ENCODE measurements at regions not wholly inside any gene's neighbourhood (a gene's known extent, or its start where the extent isn't known, plus 50 kb on each side); places are given as distances from the start of the nearest gene placed in this dataset.

DNA sequence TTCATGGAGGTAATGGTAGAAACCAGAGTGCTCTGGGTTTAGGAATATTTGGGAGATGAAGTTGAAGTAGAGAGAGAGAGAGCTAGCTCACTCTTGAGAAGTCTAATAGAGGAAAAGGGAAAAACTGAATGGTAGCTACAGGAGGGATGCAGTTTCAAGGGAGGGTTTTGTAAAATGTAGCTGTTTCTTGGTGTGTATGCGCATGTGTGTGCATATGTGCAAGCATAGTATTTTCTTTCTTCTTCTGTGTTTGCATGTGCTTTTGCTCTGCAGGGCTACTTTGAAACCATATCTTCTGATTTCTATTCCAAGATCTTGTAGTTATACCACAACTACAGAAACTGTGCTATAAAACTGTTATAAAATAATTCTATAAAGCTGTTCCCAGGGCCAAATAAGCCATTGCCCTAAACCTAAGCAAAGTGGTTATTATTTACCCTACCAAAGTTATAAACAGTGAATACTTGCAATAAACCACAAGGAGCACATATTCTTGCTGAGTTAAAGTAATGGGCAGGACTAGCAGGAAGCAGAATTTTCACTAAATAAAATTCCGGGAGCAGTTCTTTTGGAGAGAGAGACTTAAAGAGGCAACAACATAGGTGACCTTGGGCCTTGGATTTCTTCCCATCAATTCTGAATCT lies 145.3 kb upstream of the ZNF521 start:
- TF ChIP-seq, protein P1, sequence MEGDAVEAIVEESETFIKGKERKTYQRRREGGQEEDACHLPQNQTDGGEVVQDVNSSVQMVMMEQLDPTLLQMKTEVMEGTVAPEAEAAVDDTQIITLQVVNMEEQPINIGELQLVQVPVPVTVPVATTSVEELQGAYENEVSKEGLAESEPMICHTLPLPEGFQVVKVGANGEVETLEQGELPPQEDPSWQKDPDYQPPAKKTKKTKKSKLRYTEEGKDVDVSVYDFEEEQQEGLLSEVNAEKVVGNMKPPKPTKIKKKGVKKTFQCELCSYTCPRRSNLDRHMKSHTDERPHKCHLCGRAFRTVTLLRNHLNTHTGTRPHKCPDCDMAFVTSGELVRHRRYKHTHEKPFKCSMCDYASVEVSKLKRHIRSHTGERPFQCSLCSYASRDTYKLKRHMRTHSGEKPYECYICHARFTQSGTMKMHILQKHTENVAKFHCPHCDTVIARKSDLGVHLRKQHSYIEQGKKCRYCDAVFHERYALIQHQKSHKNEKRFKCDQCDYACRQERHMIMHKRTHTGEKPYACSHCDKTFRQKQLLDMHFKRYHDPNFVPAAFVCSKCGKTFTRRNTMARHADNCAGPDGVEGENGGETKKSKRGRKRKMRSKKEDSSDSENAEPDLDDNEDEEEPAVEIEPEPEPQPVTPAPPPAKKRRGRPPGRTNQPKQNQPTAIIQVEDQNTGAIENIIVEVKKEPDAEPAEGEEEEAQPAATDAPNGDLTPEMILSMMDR (IDR thresholded peaks at IDR 0.05; ENCODE audit: borderline replicate concordance, extremely low read depth, low read length, poor library complexity, severe bottlenecking): no peak
- TF ChIP-seq EZH2 (IDR thresholded peaks at IDR 0.05; ENCODE audit: borderline replicate concordance, low read depth, low read length, severe bottlenecking): no peak
- no peak overlapping the region for H3K4me3 ChIP-seq (ENCODE audit: low read depth in 1 of 2, low read length in 2 of 2)
- no peaks in the 10 kb centered on the region for H4K20me1 ChIP-seq (ENCODE audit: insufficient read depth, low read length)
- H3K27me3 ChIP-seq (ENCODE audit: insufficient read depth, low read length, poor library complexity): no peaks in the 10 kb centered on the region
- DNase-seq: no peak
- H3K9ac ChIP-seq (ENCODE audit: low read depth, low read length): no peak overlapping the region
- no peaks in the 10 kb centered on the region for H3K36me3 ChIP-seq (ENCODE audit: insufficient read depth, low read length)
- no peak overlapping the region for H2AFZ ChIP-seq (ENCODE audit: low read depth, low read length)
- H3K79me2 ChIP-seq (ENCODE audit: insufficient read depth, low read length): no peaks in the 10 kb centered on the region
- no peaks in the 10 kb centered on the region for H3K9me3 ChIP-seq (ENCODE audit: insufficient read depth, low read length, severe bottlenecking)
- no peak overlapping the region for H3K4me2 ChIP-seq (ENCODE audit: insufficient read depth, low read length)
- no peak overlapping the region for H3K27ac ChIP-seq (ENCODE audit: low read length)
- no peak for ATAC-seq (ENCODE audit: insufficient read depth, low read depth)
- no peaks in the 10 kb centered on the region for H3K4me1 ChIP-seq (ENCODE audit: insufficient read depth, low read length)

DNA sequence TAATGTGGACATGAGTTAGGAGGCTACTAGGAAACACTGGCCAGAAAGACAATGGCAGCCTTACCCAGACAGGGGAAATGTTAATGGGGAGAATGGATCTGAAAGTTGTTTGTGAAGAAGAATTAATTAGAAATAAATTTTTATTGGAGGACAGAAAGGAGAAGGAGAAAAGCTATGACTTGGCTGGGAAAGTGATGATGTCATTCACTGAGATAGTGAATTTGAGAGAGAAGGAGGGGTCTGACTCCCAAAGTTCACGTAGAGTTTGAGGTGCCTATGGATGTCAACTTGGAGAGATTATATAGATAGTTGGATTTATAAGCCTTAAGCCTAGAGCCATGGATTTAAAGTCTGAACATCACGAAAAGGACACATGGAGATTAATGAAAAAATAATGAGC lies 144.6 kb upstream of the ZNF521 start:
- ATAC-seq (ENCODE audit: insufficient read depth, low read depth) (no peak), DNase-seq (no peak)
- no peak overlapping the region for H3K4me2 ChIP-seq (ENCODE audit: insufficient read depth, low read length)
- no peak for TF ChIP-seq EZH2 (IDR thresholded peaks at IDR 0.05; ENCODE audit: borderline replicate concordance, low read depth, low read length, severe bottlenecking)
- TF ChIP-seq, protein P1 (IDR thresholded peaks at IDR 0.05; ENCODE audit: borderline replicate concordance, extremely low read depth, low read length, poor library complexity, severe bottlenecking): no peak
- no peaks in the 10 kb centered on the region for H3K36me3 ChIP-seq (ENCODE audit: insufficient read depth, low read length)
- H4K20me1 ChIP-seq (ENCODE audit: insufficient read depth, low read length): no peaks in the 10 kb centered on the region
- H3K79me2 ChIP-seq (ENCODE audit: insufficient read depth, low read length): no peaks in the 10 kb centered on the region
- no peak overlapping the region for H2AFZ ChIP-seq (ENCODE audit: low read depth, low read length)
- H3K27me3 ChIP-seq (ENCODE audit: insufficient read depth, low read length, poor library complexity): no peaks in the 10 kb centered on the region
- H3K9ac ChIP-seq (ENCODE audit: low read depth, low read length): no peak overlapping the region
- H3K4me3 ChIP-seq (ENCODE audit: low read depth in 1 of 2, low read length in 2 of 2): no peak overlapping the region
- no peaks in the 10 kb centered on the region for H3K4me1 ChIP-seq (ENCODE audit: insufficient read depth, low read length)
- no peak overlapping the region for H3K27ac ChIP-seq (ENCODE audit: low read length)
- H3K9me3 ChIP-seq (ENCODE audit: insufficient read depth, low read length, severe bottlenecking): no peaks in the 10 kb centered on the region

DNA sequence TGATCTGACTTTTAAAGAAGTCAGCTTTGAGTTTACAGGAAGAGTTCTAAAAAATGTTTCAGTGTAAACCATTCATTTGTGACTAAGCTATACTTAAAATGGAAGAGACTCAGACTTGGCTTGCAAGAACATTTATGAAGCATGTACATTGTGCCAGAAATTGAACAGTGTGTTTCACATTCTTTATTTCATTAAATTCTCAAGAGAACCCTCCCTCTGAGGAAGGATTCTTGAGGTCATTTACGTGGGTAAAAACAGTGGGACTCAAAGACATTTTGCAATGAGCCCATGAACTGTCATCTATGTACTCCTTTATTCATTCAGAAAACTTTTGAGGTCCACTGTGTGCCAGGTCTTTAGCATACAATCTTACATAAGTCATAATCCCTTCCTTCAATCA lies 143.6 kb upstream of the ZNF521 start:
- H3K27me3 ChIP-seq (ENCODE audit: insufficient read depth, low read length, poor library complexity): no peaks in the 10 kb centered on the region
- H3K36me3 ChIP-seq (ENCODE audit: insufficient read depth, low read length): no peaks in the 10 kb centered on the region
- no peaks in the 10 kb centered on the region for H4K20me1 ChIP-seq (ENCODE audit: insufficient read depth, low read length)
- no peaks in the 10 kb centered on the region for H3K9me3 ChIP-seq (ENCODE audit: insufficient read depth, low read length, severe bottlenecking)
- H3K4me3 ChIP-seq (ENCODE audit: low read depth in 1 of 2, low read length in 2 of 2): no peak overlapping the region
- no peaks in the 10 kb centered on the region for H3K79me2 ChIP-seq (ENCODE audit: insufficient read depth, low read length)
- DNase-seq (no peak), ATAC-seq (ENCODE audit: insufficient read depth, low read depth) (no peak)
- no peak overlapping the region for H3K4me2 ChIP-seq (ENCODE audit: insufficient read depth, low read length)
- H3K4me1 ChIP-seq (ENCODE audit: insufficient read depth, low read length): no peaks in the 10 kb centered on the region
- H3K27ac ChIP-seq (ENCODE audit: low read length): no peak overlapping the region
- H3K9ac ChIP-seq (ENCODE audit: low read depth, low read length): no peak overlapping the region
- TF ChIP-seq, protein P1 (IDR thresholded peaks at IDR 0.05; ENCODE audit: borderline replicate concordance, extremely low read depth, low read length, poor library complexity, severe bottlenecking): no peak
- no peak for TF ChIP-seq EZH2 (IDR thresholded peaks at IDR 0.05; ENCODE audit: borderline replicate concordance, low read depth, low read length, severe bottlenecking)
- H2AFZ ChIP-seq (ENCODE audit: low read depth, low read length): no peak overlapping the region
